Keratinocyte (primary cell): ENCODE measurements at regions not wholly inside any gene's neighbourhood (a gene's known extent, or its start where the extent isn't known, plus 50 kb on each side); places are given as distances from the start of the nearest gene placed in this dataset.

Experiments used
- EZH2 ChIP-seq: IDR thresholded peaks from one replicate; pipeline ENCODE4 v1.6.1; 2012; ENCODE audit warnings: inconsistent platforms, mild to moderate bottlenecking, low read length, moderate library complexity
- TF ChIP-seq, protein P1 (sequence below), 3 experiments: IDR thresholded peaks in 1 of 3; conservative IDR thresholded peaks in 1 of 3; optimal IDR thresholded peaks in 1 of 3; 2 replicates in 2 of 3; 3 replicates in 1 of 3; pipeline versions ENCODE3 to v1.5.1; 2011; ENCODE audit warnings: low read length in 3 of 3, mild to moderate bottlenecking in 3 of 3, moderate library complexity in 2 of 3, control low read depth in 1 of 3, inconsistent platforms in 1 of 3; ENCODE audit not compliant: insufficient read depth in 2 of 3; ENCODE audit errors: extremely low read depth in 1 of 3

DNA sequence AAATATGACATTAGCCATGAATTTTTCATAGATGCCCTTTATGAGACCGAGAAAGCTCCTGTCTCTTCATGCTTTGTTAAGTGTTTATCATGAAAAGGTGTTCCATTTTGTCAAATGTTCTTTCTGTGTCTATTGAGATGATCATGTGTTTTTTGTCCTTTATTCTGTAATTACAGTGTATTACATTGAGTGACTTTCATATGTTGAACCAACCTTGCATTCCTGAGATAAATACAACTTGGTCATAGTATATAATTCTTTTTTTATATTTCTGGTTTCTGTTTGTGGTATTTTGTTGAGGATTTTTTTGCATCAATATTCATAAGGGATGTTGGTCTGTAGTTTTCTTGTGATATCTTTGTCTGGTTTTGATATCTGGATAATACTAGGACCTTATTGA, 52.9 kb upstream of the HPCAL1 start:
- TF ChIP-seq, protein P1, sequence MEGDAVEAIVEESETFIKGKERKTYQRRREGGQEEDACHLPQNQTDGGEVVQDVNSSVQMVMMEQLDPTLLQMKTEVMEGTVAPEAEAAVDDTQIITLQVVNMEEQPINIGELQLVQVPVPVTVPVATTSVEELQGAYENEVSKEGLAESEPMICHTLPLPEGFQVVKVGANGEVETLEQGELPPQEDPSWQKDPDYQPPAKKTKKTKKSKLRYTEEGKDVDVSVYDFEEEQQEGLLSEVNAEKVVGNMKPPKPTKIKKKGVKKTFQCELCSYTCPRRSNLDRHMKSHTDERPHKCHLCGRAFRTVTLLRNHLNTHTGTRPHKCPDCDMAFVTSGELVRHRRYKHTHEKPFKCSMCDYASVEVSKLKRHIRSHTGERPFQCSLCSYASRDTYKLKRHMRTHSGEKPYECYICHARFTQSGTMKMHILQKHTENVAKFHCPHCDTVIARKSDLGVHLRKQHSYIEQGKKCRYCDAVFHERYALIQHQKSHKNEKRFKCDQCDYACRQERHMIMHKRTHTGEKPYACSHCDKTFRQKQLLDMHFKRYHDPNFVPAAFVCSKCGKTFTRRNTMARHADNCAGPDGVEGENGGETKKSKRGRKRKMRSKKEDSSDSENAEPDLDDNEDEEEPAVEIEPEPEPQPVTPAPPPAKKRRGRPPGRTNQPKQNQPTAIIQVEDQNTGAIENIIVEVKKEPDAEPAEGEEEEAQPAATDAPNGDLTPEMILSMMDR (optimal IDR thresholded peaks at IDR 0.05 in 1 of 3, IDR thresholded peaks at IDR 0.05 in 1 of 3, conservative IDR thresholded peaks at IDR 0.05 in 1 of 3; ENCODE audit: extremely low read depth in 1 of 3, insufficient read depth in 2 of 3, low read length in 3 of 3), result no peak
- TF ChIP-seq EZH2, result no peak
